ENCODE measurements at regions not wholly inside any gene's neighbourhood (a gene's known extent, or its start where the extent isn't known, plus 50 kb on each side); places are given as distances from the start of the nearest gene placed in this dataset.
"Not testable (repeated sequence)": the region's sequence is repeated elsewhere in the genome, so short reads cannot be mapped to it uniquely, and the experiment has no call there.

DNA sequence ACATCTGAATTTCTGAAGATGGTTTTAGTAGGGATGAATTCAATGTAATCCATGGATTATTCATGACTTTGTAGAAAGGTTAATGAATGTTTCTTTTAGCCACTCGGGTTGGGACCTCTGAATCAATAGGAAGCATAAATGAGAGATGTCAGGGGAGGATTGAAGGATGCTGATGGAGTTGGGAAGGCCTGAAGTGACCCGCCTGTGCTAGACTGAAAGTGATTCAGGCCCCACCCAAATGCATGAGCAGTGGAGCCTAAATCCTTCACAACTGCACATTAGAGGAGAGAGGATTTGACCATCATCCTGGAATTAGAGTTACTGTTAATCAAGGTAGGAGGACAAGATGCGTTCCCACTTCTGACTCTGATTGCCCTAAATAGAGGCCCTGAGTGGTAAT, 162.2 kb upstream of the PTPN20 start:
- H3K4me3 ChIP-seq (ENCODE audit: low read depth, low read length); H3K4me1 ChIP-seq (ENCODE audit: control insufficient read depth, insufficient read depth, low read length, unreplicated experiment); H2AFZ ChIP-seq (ENCODE audit: low read length, unreplicated experiment); H3K36me3 ChIP-seq (ENCODE audit: insufficient read depth, low read length); H3K27me3 ChIP-seq (ENCODE audit: insufficient read depth, low read length); H3K79me2 ChIP-seq (ENCODE audit: control insufficient read depth, insufficient read depth, low read length, unreplicated experiment); H3K27ac ChIP-seq (ENCODE audit: low read depth, low read length): not testable (repeated sequence)

DNA sequence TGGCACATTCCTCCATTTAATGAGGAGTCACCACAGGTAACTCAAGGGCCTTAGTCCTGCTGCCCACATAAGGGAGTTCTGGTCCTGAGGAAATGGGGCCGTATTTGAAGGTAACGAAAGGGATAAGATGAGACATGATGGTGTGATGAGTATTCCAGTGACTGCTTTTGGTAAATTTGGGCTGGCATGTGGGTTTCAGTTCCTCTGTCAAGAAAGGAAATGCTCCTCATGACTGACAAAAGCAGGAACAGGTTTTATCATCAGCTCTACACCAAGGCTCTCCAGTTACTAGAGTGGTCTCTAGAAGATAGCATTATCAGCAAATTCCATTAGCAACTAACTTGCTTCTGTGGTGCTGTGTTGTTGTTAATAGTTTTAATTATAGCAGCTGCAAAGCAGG, 161.8 kb upstream of the PTPN20 start:
- H3K4me3 ChIP-seq (ENCODE audit: low read depth, low read length); H3K27me3 ChIP-seq (ENCODE audit: insufficient read depth, low read length); H2AFZ ChIP-seq (ENCODE audit: low read length, unreplicated experiment); H3K36me3 ChIP-seq (ENCODE audit: insufficient read depth, low read length); H3K27ac ChIP-seq (ENCODE audit: low read depth, low read length); H3K79me2 ChIP-seq (ENCODE audit: control insufficient read depth, insufficient read depth, low read length, unreplicated experiment); H3K4me1 ChIP-seq (ENCODE audit: control insufficient read depth, insufficient read depth, low read length, unreplicated experiment): not testable (repeated sequence)

DNA sequence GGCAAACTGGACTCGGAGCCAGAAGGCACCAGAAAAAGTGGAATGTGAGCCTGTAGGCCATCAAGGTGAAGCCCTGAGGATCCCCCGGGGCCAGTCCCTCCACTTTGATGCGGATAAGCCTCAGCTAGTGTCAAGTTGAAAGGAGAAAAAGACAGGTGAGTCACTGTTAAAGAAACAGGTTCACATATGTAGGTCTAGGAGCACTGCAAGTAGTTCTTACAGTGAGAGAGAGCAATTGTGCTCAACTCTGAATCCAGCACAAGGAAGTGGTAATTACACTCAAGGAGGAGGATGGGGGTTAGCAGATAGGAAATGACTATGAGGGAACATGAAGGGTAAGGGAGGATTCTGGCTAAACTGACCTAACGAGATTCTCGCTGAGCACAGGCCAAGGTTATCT, 157.5 kb upstream of the PTPN20 start:
- not testable (repeated sequence) for H2AFZ ChIP-seq (ENCODE audit: low read length, unreplicated experiment); H3K79me2 ChIP-seq (ENCODE audit: control insufficient read depth, insufficient read depth, low read length, unreplicated experiment); H3K4me3 ChIP-seq (ENCODE audit: low read depth, low read length); H3K27ac ChIP-seq (ENCODE audit: low read depth, low read length); H3K4me1 ChIP-seq (ENCODE audit: control insufficient read depth, insufficient read depth, low read length, unreplicated experiment); H3K27me3 ChIP-seq (ENCODE audit: insufficient read depth, low read length); H3K36me3 ChIP-seq (ENCODE audit: insufficient read depth, low read length)

DNA sequence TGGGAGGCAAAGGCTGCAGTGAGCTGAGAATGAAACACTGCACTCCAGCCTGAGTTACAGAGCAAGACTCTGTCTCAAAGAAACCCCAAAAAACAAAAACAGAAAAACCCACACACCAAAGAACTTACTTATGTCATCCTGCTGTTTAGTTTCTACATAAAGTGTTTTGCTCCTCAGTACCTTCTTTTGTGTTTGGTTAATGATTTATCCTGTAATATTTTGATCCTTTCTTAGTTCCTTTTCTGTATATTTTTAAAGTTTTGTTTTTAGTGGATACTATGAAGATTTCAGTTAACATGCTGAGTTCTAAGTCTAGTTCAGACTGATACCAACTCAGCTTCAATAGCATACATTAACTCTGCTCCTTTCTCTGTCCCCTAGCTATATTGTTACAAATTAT, 149.8 kb upstream of the PTPN20 start:
- not testable (repeated sequence) for H3K36me3 ChIP-seq (ENCODE audit: insufficient read depth, low read length); H2AFZ ChIP-seq (ENCODE audit: low read length, unreplicated experiment); H3K4me1 ChIP-seq (ENCODE audit: control insufficient read depth, insufficient read depth, low read length, unreplicated experiment); H3K79me2 ChIP-seq (ENCODE audit: control insufficient read depth, insufficient read depth, low read length, unreplicated experiment); H3K27me3 ChIP-seq (ENCODE audit: insufficient read depth, low read length); H3K4me3 ChIP-seq (ENCODE audit: low read depth, low read length); H3K27ac ChIP-seq (ENCODE audit: low read depth, low read length)

DNA sequence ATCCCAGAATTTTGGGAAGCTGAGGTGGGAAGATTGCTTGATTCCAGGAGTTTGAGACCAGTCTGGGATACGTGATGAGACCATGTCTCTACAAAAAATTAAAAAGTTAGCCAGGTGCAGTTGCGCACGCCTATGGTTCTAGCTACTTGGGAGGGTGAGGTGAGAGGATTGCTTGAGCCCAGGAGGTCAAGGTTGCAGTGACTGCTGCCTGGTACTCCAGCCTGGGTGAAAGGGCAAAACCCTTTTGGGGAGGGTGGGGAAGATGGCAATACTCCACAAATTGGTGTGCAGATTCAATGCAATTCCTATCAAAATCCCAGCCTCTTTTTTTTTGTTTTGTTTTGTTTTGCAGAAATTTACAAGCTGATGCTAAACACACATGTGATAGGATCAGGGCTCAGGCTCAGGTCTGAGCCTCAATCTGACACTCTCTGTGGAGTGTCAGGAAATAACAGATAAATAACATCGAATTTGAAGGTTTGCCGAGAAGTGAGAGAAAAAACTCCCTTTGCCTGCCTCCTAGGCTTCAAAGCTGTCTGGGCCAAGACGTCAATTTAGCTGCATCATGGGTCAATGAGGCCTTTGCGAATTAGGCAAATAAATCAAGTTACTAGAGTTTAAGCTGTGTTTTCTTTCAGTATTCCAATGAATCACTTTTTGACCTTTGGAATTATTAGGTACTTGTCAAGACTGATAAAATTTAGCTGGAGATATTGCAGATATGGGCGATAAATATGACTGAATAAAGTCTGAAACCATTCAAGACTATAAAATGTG, 142.5 kb upstream of the PTPN20 start:
- H3K4me3 ChIP-seq (ENCODE audit: low read depth, low read length); H3K79me2 ChIP-seq (ENCODE audit: control insufficient read depth, insufficient read depth, low read length, unreplicated experiment); H3K27me3 ChIP-seq (ENCODE audit: insufficient read depth, low read length); H3K4me1 ChIP-seq (ENCODE audit: control insufficient read depth, insufficient read depth, low read length, unreplicated experiment); H3K27ac ChIP-seq (ENCODE audit: low read depth, low read length); H3K36me3 ChIP-seq (ENCODE audit: insufficient read depth, low read length); H2AFZ ChIP-seq (ENCODE audit: low read length, unreplicated experiment): not testable (repeated sequence)

DNA sequence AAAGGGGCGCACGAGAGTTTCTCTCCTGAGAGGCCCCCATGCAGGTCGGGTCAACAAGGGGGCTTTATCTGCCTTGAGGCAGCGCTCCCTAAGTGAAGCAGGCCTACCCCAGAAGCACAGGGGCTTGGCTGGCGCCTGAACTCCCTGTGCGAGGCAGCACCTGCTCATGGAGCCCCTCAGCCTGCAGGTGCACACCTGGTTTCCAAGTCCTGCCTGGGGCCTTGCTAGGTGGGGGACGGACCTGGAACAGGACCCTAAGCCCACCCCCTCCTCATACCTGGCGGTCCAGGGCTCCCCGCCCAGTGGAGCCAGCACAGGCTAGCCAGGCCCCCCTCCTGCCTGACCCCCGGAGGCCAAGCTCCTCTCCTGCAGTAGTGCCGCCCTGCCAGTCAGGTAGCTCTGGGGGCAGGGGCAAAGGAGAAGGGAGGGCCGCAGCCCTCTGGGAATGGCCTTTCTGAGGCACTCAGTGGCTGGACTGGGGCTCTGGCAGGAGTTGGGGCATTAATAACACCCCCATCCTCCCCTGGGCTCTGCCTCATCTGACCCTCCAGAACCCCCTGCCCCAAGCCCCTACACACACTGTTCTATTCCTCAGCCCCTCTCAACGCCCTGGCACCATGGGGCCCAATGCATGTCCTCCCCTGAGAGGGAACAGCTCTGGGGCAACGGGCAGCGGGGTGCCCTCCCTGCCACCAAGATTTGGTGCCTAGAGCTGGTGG, 137.9 kb upstream of the PTPN20 start:
- not testable (repeated sequence) for H3K27ac ChIP-seq (ENCODE audit: low read depth, low read length)

DNA sequence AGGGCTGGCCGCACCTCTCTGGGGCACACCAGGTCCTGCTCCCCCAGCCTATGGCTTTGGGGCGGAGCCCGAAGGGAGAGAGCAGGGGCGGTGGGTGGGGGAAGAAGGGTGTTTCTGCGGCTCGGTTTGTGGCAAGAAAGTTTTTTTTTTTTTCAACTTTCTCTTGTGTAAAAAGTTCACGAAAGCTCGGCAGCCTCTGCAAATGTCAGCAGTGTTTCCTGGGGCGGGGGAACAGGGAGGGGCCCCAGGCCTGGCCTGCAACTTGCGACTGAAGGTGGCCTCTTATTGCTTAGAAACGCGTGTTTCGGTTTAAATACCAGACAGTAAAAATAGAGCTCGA, 137.4 kb upstream of the PTPN20 start:
- not testable (repeated sequence) for H3K79me2 ChIP-seq (ENCODE audit: control insufficient read depth, insufficient read depth, low read length, unreplicated experiment)

More for the DNA sequence above, 137.9 kb upstream of the PTPN20 start:
- not testable (repeated sequence) for H3K4me1 ChIP-seq (ENCODE audit: control insufficient read depth, insufficient read depth, low read length, unreplicated experiment); H2AFZ ChIP-seq (ENCODE audit: low read length, unreplicated experiment); H3K4me3 ChIP-seq (ENCODE audit: low read depth, low read length); H3K79me2 ChIP-seq (ENCODE audit: control insufficient read depth, insufficient read depth, low read length, unreplicated experiment); H3K36me3 ChIP-seq (ENCODE audit: insufficient read depth, low read length); H3K27me3 ChIP-seq (ENCODE audit: insufficient read depth, low read length)

DNA sequence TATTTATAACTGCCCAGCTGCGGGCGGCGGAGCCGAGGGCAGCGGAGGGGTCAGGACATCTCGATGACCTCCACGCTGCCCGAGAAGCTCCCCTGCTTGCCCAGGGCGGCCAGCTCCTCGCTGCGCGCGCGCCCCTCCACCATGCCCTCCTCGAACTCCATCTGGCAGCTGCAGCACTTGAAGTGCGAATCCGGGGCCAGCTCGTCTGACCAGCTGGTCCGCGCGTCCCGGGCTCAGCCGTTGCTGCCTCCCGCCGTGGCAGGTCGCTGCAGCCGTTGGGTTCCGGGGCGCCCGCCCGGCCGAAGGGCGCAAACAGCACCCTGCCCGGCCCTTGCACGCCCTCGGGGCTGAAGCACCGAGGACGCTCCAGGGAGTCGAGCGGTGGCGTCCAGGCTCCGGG, 136.9 kb upstream of the PTPN20 start:
- H3K27ac ChIP-seq (ENCODE audit: low read depth, low read length); H3K4me1 ChIP-seq (ENCODE audit: control insufficient read depth, insufficient read depth, low read length, unreplicated experiment); H3K4me3 ChIP-seq (ENCODE audit: low read depth, low read length); H3K79me2 ChIP-seq (ENCODE audit: control insufficient read depth, insufficient read depth, low read length, unreplicated experiment); H2AFZ ChIP-seq (ENCODE audit: low read length, unreplicated experiment); H3K36me3 ChIP-seq (ENCODE audit: insufficient read depth, low read length); H3K27me3 ChIP-seq (ENCODE audit: insufficient read depth, low read length): not testable (repeated sequence)

More for the DNA sequence above, 137.4 kb upstream of the PTPN20 start:
- H3K36me3 ChIP-seq (ENCODE audit: insufficient read depth, low read length); H3K27ac ChIP-seq (ENCODE audit: low read depth, low read length); H2AFZ ChIP-seq (ENCODE audit: low read length, unreplicated experiment); H3K27me3 ChIP-seq (ENCODE audit: insufficient read depth, low read length); H3K4me3 ChIP-seq (ENCODE audit: low read depth, low read length); H3K4me1 ChIP-seq (ENCODE audit: control insufficient read depth, insufficient read depth, low read length, unreplicated experiment): not testable (repeated sequence)

DNA sequence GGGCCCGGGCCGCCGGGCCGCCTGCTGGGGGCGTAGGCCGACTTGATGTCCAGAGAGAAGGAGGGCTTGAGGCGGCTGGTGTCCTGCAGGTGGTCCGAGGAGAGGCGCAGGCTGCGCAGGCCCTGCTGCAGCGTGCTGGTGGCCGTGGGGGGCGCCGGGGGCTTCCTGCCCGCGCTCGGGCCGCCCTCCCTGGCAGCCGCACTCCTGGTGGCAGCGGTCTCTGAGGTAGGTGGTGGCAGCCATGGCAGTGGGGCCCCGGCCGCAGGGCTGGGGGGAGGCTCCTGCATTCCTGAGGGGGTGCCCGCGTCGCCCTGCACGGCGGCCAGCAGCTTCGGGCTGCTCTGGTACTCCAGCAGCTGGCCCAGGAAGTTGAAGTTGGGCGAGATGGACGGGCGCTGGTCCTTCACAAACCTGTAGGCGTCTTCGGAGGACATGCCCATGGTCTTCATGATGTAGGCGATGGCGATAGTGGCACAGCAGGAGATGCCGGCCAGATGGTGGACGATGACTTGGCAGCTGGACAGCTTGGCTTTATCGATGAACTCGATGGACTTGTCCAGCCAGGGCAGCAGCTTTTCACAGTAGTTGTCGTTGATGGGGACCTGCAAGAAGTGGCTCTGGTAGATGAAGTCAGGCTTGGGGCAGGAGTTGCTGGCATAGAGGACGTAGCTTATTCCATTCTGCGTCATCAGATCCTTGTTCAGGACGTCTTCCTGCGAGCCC, 136.1 kb upstream of the PTPN20 start:
- H3K27ac ChIP-seq (ENCODE audit: low read depth, low read length); H3K27me3 ChIP-seq (ENCODE audit: insufficient read depth, low read length); H3K36me3 ChIP-seq (ENCODE audit: insufficient read depth, low read length); H2AFZ ChIP-seq (ENCODE audit: low read length, unreplicated experiment); H3K79me2 ChIP-seq (ENCODE audit: control insufficient read depth, insufficient read depth, low read length, unreplicated experiment); H3K4me3 ChIP-seq (ENCODE audit: low read depth, low read length); H3K4me1 ChIP-seq (ENCODE audit: control insufficient read depth, insufficient read depth, low read length, unreplicated experiment): not testable (repeated sequence)

DNA sequence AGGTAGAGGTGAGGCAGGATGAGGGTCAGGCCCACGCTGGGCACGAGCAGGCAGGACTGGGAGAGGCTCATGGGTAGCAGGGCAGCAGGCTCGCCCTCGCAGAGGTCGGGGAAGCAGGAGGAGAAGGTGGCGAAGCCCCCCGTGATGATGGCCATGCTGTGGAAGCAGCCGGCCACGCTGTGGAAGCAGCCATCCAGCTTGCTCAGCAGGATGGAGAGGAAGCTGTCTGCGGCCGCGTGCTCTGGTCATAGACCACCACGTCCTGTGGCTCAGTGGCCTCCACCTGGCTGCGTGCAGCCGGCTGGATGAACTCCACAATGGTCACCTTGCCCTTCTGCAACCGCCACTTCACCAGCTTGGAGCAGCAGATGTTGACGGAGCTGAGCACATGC, 135.6 kb upstream of the PTPN20 start:
- H3K4me1 ChIP-seq (ENCODE audit: control insufficient read depth, insufficient read depth, low read length, unreplicated experiment); H3K36me3 ChIP-seq (ENCODE audit: insufficient read depth, low read length); H3K4me3 ChIP-seq (ENCODE audit: low read depth, low read length); H2AFZ ChIP-seq (ENCODE audit: low read length, unreplicated experiment); H3K27ac ChIP-seq (ENCODE audit: low read depth, low read length); H3K27me3 ChIP-seq (ENCODE audit: insufficient read depth, low read length); H3K79me2 ChIP-seq (ENCODE audit: control insufficient read depth, insufficient read depth, low read length, unreplicated experiment): not testable (repeated sequence)

DNA sequence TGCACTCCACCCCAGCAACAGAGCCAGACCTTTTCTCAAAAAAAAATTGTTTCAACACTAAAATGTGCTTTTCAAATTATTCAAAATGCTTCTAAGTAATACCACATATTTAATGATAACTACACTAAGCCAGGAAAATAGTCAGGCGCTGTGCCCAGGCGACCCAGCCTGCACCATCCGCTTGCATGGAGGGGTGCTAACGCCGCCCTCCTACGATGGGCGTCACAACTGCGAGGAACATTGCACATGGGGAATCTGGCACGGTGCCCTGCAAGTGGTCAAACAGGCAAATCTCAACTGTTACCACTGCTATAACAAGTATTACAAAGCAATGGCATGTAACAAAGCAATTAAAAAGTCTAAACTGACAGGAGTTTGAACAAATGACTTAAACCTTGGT, 131.7 kb upstream of the PTPN20 start:
- H3K27me3 ChIP-seq (ENCODE audit: insufficient read depth, low read length); H3K4me3 ChIP-seq (ENCODE audit: low read depth, low read length); H2AFZ ChIP-seq (ENCODE audit: low read length, unreplicated experiment); H3K36me3 ChIP-seq (ENCODE audit: insufficient read depth, low read length); H3K79me2 ChIP-seq (ENCODE audit: control insufficient read depth, insufficient read depth, low read length, unreplicated experiment): not testable (repeated sequence)
- H3K27ac ChIP-seq (ENCODE audit: low read depth, low read length), result peak overlapping the region; percentile 87
- H3K4me1 ChIP-seq (ENCODE audit: control insufficient read depth, insufficient read depth, low read length, unreplicated experiment), result peaks cover 11% of the 10 kb centered on the region
